Stimulated activated CD4-positive, alpha-beta T cell treated with anti-CD3 and anti-CD28 coated beads, Interleukin-15, amount 100 ng/mL, for 48 hours (primary cell): ENCODE measurements at regions not wholly inside any gene's neighbourhood (a gene's known extent, or its start where the extent isn't known, plus 50 kb on each side); places are given as distances from the start of the nearest gene placed in this dataset.

Experiments
- DNase-seq, 2 donors: peaks; one replicate each; pipeline ENCODE4 v3.0.0-alpha.2; 2020; ENCODE audit warnings: low read depth in 2 of 2

DNA sequence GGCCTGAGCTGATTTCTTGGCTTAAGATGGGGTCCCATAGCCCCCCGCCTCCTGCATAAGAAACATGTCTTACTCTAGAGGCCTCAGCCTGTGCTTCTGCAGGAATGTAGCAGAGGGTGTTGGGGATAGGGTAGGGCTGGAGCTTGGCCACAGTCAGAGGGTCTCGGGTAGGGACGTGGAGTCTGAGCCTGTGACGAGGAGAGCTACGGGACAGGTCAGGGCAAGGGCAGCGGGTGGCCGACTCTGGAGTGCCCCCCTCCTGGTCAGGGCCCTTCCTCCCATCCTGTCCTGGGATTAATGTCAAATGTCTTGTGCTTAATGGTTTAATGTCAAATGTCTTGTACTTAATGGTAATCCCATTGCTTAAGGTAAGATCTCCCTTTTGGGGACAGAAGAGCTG, 130.4 kb downstream of the GLI2 start:
- no peak for DNase-seq

- no peak for DNase-seq
These were observed 130.9 kb downstream of the GLI2 start for GRCh38 chr2:120866483-120867140.

- no peak for DNase-seq
These were observed 131.9 kb downstream of the GLI2 start for GRCh38 chr2:120867290-120868241.

DNA sequence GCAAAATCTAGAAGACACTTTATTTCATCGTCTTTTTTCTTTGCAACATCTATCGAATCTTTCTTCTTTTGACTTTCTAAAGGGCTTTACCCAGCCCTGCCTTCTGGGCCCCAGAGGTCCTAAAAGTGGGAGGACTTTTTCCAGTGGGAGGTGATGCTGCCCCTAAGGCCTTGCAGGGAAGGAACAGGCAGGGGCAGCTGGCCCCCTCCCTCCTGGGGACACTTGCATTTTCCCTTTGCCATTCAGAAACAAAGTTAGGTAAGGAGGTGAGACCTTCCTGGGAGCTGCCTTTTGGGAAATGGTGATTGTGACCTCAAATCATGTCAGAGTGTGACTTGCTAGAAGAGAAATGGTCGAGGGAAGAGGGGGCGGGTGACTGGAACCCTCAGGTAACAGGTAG, 132.7 kb downstream of the GLI2 start:
- no peak for DNase-seq

- DNase-seq, result no peak
These were observed 133.5 kb downstream of the GLI2 start for GRCh38 chr2:120869036-120869729.

DNA sequence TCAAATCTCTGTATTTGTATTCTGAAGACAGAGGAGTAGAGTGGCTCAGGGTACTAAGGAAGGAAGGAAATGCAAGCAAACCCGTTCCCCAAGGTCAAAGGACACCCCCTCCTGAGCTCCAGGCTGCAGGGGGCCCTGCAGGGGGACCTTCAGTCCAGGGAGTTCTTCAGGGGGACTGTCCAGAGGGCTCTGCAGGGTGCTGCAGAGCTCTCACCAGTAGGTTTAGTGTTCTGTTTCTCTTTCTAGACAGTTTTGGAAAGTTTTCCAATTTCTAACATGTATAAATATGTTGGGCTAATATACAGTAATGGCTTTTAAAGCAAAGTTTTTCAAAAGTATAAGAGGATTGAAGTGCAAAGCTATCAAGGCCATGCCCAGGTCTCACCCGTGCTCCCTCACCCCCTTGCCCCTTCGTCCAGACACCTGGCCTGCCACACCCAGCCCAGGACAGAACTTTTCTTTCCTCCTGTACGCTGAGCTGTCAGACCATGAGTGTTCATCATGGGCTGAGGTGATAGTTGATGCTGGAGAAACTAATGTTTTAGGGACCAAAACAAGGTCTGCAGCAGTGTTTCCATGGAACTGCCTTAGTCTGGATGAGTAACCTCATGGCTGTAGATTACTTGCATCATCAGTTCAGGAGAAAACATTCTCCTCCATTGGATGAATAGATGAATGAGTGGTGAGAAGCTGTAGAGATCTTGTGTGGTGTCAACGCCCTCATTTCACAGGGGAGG, 134.2 kb downstream of the GLI2 start:
- no peak for DNase-seq

DNA sequence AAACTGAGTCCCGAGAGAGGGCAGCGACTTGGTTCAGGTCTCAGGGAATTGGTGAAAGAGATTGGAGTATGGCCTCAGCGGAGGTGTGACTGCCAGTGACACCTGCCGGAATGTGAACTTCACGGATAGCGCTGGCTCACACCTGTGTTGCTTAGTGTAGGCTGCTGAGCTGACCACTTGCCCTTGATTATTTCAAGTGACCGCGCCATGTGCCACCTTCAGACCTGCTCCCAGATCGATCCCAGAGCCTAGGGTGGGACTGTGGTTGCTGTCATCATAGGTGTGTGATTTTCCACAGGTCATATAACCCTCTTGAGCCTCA, 134.8 kb downstream of the GLI2 start:
- DNase-seq, result no peak

GRCh38 chr2:120871016-120871635, 135.5 kb downstream of the GLI2 start:
- no peak for DNase-seq

- DNase-seq, result no peak
These were observed 136.4 kb downstream of the GLI2 start for GRCh38 chr2:120871881-120872620.

DNA sequence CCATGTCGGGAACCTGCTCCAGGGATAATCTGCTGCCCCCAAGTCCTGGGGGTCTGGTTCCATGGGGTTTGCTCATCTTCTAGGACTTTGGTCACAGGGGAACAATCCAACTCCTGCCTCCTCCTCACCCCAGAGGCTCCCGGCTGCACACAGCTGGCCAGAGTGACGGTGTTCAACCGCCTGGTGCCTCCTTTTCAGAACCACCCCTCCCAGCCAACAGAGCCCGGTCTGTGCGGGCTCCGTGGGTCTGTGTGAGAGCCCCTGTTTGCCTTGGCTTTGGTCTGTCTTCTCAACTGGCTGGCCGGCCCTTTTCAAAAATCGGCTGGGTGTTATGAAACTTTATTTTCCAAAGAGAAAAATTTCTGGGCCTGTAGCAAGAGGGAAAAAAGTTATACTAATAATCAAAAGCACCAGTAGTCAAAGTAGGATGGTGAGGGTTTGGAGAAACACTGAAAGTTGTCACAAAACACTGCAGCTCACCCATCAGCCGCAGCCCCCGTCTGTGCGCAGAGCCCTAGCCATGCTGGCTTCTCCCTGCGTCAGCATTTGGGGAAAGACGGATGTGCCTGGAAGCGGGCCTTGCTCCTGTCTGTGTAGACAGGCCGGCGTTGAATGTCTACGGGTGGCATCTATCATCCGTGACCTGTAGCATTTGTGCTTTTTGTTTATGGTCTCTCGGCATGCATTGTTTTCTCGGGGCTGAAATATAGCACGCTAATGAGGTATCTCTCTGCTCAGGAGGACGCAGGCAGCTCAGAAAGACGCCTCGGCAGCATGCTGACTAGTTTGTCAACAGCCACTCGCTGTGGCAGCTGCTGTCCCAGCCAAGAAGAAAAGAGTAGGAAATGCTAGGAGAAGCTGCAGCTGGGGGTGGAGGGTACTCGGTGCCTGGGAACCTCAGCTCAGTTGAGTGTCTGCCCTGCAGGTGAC, 138.6 kb downstream of the GLI2 start:
- DNase-seq, result no peak

DNA sequence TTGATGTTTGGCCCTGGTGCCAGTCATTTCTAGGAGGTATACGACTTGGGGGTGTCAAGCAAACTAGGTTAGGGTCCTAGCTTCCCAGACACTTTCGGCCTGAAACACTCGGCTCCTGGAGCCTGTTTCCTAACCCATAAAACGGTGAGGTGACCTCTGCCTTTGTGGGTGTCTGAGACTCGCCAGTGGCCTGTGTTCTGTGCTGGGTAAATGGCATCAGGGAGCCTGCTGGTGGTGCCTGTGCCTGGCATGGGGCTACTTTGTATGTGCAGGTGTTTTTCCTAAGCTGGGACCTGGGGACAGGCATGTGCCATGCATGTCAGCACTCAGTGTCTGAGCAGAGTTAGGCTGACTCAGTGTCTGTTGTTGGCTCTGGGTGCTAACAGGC, 139.2 kb downstream of the GLI2 start:
- DNase-seq, result no peak

DNA sequence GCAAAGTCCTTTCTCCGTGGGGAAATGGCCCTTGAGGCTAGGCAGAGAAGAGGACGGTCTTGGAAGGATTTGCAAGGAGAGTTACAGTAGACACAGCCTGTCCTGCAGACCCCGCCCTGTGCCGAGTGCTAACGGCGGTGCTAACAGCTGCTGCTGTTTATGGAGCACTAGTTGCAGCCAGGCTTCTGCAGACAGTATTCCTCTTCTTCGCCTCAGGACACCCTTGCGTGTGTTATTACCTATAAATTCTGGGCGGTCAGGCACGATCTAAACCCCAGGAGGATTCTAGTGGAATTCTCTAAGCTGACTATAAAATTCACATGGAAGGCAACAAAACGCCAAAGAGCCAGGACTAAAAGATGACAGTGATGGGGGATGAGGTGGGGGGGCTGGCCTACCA, 139.8 kb downstream of the GLI2 start:
- DNase-seq, result no peak

DNA sequence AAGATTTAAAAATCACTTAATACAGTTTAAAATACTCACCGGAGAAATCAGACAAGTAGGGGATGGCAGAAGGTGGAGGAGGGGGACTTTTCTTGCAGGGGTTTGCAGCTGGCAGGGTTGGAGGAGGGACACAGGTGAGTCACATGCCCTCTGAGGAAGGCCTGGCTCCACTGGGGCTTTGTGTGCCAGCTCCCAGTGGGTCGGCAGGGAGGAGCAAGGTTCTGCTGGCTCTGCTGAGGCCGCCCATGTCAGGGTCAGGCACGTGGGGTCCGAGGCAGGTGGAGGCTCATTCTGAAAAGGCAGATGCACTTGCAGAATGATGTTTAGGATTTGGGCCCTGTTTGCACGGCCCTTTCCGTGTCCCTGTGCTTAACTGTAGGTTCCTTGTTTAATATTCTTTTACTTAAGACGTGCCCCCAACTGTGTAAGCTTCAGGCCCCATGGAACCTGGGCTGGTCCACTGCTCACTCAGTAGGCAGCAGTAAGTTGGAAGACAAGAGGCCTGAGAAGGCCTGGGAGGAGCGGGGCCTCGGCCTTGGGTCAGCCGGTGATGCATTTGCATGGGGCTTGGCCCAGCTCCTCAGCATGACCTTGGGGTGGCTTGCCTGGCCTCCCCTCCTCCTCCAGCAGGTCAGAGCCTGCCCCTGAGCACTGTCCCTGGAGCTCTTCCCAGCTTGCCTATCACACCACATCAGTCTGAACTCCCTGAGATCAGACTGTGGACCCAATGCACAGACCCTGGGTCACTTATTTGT, 141.0 kb downstream of the GLI2 start:
- DNase-seq, result no peak

GRCh38 chr2:120877409-120877808, 141.7 kb downstream of the GLI2 start:
- DNase-seq, result no peak

GRCh38 chr2:120878970-120879369, 143.3 kb downstream of the GLI2 start:
- no peak for DNase-seq

DNA sequence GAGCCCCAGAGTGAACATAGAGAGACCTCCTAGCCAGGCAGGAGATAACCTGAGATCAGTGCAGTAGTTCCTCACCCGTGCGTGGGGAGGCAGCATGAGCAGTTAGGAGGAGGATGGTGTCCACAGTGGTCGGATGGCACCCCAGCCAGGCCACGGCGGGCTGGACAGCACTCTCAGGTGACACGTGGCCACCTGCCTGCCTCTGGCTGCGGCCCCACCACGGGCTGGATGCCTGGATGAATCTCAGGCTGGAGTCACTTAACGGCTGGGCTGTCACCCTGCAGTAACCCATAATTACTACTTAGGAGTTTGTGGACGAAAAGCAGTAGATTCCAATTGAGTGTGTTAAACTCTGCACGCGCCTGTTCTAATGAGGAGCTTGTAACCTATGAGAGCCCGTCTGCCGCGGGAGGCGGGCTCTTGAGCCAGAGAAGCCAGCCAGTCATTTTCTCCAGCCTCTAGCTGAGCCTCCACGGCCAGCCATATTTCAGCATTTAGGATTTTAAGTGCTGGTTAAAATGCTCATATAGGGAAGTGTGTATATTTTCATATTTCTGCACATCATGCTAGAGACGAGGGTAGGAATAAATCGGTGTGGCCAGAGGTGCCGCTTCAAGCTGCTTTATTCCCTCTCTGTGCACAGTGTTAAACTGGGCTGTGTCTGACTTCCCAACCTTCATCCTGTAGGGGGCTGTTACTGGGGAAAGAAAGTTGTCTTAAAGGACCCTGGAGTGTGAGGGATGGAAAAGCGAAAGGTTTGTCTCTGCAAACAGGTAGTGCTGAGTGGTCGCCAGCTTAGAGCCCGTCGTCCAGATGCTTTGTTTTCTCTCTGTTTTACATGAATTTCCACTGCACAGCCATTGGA, 144.0 kb downstream of the GLI2 start:
- no peak for DNase-seq

DNA sequence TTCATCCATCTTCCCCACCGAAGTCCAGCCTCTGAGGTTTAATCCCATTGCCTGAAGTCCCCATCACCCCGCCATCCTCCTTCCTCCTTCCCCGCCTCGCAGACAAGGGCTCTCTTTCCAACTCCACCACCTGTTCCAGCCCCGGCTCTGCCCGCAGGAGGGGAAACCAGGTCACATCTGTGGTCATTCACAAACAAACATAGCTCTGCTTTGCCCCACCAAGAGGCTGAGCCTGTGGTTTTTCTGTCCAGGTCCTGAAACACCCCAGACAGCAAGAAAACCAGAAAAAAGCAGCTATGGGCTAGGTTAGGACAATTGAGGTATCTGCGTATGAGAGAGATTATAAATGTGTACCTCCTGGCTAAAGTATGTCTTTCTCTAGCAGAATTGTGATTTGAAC, 144.7 kb downstream of the GLI2 start:
- no peak for DNase-seq
